ENCODE measurements at regions not wholly inside any gene's neighbourhood (a gene's known extent, or its start where the extent isn't known, plus 50 kb on each side); places are given as distances from the start of the nearest gene placed in this dataset.

GRCh38 chr10:121194696-121195523 lies 343.7 kb downstream of the WDR11 start:
- ATAC-seq (replicated peaks in 1 of 4): no peak
- no peak for DNase-seq
- POLR2A ChIA-PET: no interaction called here
- Mint-ChIP-seq H3K27ac (no peak overlapping the region), H3K4me1 (no peaks in the 10 kb centered on the region), H3K9me3 (peaks cover 0 to 7% (median 0%) of the 10 kb centered on the region in 3 donors), H3K4me3 (no peak overlapping the region), H3K36me3 (no peaks in the 10 kb centered on the region), H3K27me3 (no peaks in the 10 kb centered on the region)
- 87% methylated on average over 8 of the region's 10 CpGs for WGBS (ENCODE audit: insufficient coverage)
- CTCF ChIA-PET: no interaction called here
- Histone ChIP-seq H3K36me3 (ENCODE audit: control insufficient read depth in 2 of 2, extremely low read depth in 1 of 2, insufficient read depth in 1 of 2, low read length in 1 of 2) (no peaks in the 10 kb centered on the region), H3K4me3 (ENCODE audit: control insufficient read depth in 1 of 2, extremely low read depth in 1 of 2, low read length in 1 of 2) (no peak overlapping the region), H3K4me1 (ENCODE audit: control insufficient read depth in 1 of 2, extremely low read depth in 1 of 2, insufficient read depth in 2 of 2, low read length in 2 of 2) (no peaks in the 10 kb centered on the region), H3K27me3 (replicated peaks in 1 of 2; ENCODE audit: control insufficient read depth in 2 of 2, extremely low read depth in 1 of 2, insufficient read depth in 2 of 2, low read length in 1 of 2) (no peaks in the 10 kb centered on the region), H3K27ac (ENCODE audit: low read length) (no peak overlapping the region), H3K9me3 (no peaks in the 10 kb centered on the region)

GRCh38 chr10:121195524-121195910 lies 344.4 kb downstream of the WDR11 start:
- no peaks in the 10 kb centered on the region for H3K27me3 Mint-ChIP-seq
- 33% methylated on average over 3 of the region's 8 CpGs for WGBS (ENCODE audit: insufficient coverage)
- POLR2A ChIA-PET: no interaction called here

GRCh38 chr10:121199081-121199480 lies 347.9 kb downstream of the WDR11 start:
- H3K9me3 ChIP-seq: no peaks in the 10 kb centered on the region
- no peaks in the 10 kb centered on the region for H3K36me3 ChIP-seq (ENCODE audit: control insufficient read depth in 2 of 2, extremely low read depth in 1 of 2, insufficient read depth in 1 of 2, low read length in 1 of 2)
- Mint-ChIP-seq H3K36me3 (no peaks in the 10 kb centered on the region), H3K9me3 (peaks cover 0 to 10% (median 6%) of the 10 kb centered on the region in 3 donors), H3K27me3 (peaks cover 0 to 2% of the 10 kb centered on the region in 2 donors), H3K4me1 (no peaks in the 10 kb centered on the region), H3K4me3 (no peak overlapping the region), H3K27ac (no peak overlapping the region)
- ATAC-seq (replicated peaks in 1 of 4) (no peak), DNase-seq (no peak)
- no peaks in the 10 kb centered on the region for H3K27me3 ChIP-seq (replicated peaks in 1 of 2; ENCODE audit: control insufficient read depth in 2 of 2, extremely low read depth in 1 of 2, insufficient read depth in 2 of 2, low read length in 1 of 2)
- ChIA-PET POLR2A (no interaction called here), CTCF (no interaction called here)
- H3K27ac ChIP-seq (ENCODE audit: low read length): no peak overlapping the region
- no peak overlapping the region for H3K4me3 ChIP-seq (ENCODE audit: control insufficient read depth in 1 of 2, extremely low read depth in 1 of 2, low read length in 1 of 2)
- H3K4me1 ChIP-seq (ENCODE audit: control insufficient read depth in 1 of 2, extremely low read depth in 1 of 2, insufficient read depth in 2 of 2, low read length in 2 of 2): no peaks in the 10 kb centered on the region

More at GRCh38 chr10:121195524-121195910, 344.4 kb downstream of the WDR11 start:
- Histone ChIP-seq H3K4me3 (ENCODE audit: control insufficient read depth in 1 of 2, extremely low read depth in 1 of 2, low read length in 1 of 2) (no peak overlapping the region), H3K27me3 (replicated peaks in 1 of 2; ENCODE audit: control insufficient read depth in 2 of 2, extremely low read depth in 1 of 2, insufficient read depth in 2 of 2, low read length in 1 of 2) (no peaks in the 10 kb centered on the region), H3K36me3 (ENCODE audit: control insufficient read depth in 2 of 2, extremely low read depth in 1 of 2, insufficient read depth in 1 of 2, low read length in 1 of 2) (no peaks in the 10 kb centered on the region), H3K4me1 (ENCODE audit: control insufficient read depth in 1 of 2, extremely low read depth in 1 of 2, insufficient read depth in 2 of 2, low read length in 2 of 2) (no peaks in the 10 kb centered on the region), H3K27ac (ENCODE audit: low read length) (no peak overlapping the region), H3K9me3 (no peaks in the 10 kb centered on the region)
- no peak for DNase-seq
- no peak for ATAC-seq (replicated peaks in 1 of 4)
- Mint-ChIP-seq H3K9me3 (peaks cover 0 to 11% (median 4%) of the 10 kb centered on the region in 3 donors), H3K27ac (no peak overlapping the region), H3K4me1 (no peaks in the 10 kb centered on the region), H3K4me3 (no peak overlapping the region), H3K36me3 (no peaks in the 10 kb centered on the region)
- CTCF ChIA-PET: no interaction called here

GRCh38 chr10:121205625-121206024 lies 354.5 kb downstream of the WDR11 start:
- no peaks in the 10 kb centered on the region for H3K27me3 ChIP-seq (replicated peaks in 1 of 2; ENCODE audit: control insufficient read depth in 2 of 2, extremely low read depth in 1 of 2, insufficient read depth in 2 of 2, low read length in 1 of 2)
- H3K27ac ChIP-seq (ENCODE audit: low read length): no peak overlapping the region
- Mint-ChIP-seq H3K36me3 (no peaks in the 10 kb centered on the region), H3K27ac (no peak overlapping the region), H3K4me3 (no peak overlapping the region), H3K9me3 (peaks cover 0 to 9% (median 0%) of the 10 kb centered on the region in 3 donors), H3K27me3 (peaks cover 0 to 2% of the 10 kb centered on the region in 2 donors), H3K4me1 (no peaks in the 10 kb centered on the region)
- ATAC-seq (replicated peaks in 1 of 4): no peak
- POLR2A ChIA-PET: no interaction called here
- CTCF ChIA-PET: interaction anchor here in 1 of 2 donors (0.6 kb wide), 1 partner anchor 83 kb away, joined by 3 read pairs; no protein-coding TSS in a partner anchor
- no peak overlapping the region for H3K4me3 ChIP-seq (ENCODE audit: control insufficient read depth in 1 of 2, extremely low read depth in 1 of 2, low read length in 1 of 2)
- H3K4me1 ChIP-seq (ENCODE audit: control insufficient read depth in 1 of 2, extremely low read depth in 1 of 2, insufficient read depth in 2 of 2, low read length in 2 of 2): no peaks in the 10 kb centered on the region
- no peaks in the 10 kb centered on the region for H3K9me3 ChIP-seq
- DNase-seq: no peak
- 80% methylated on average over 1 of the region's 2 CpGs for WGBS (ENCODE audit: insufficient coverage)
- no peaks in the 10 kb centered on the region for H3K36me3 ChIP-seq (ENCODE audit: control insufficient read depth in 2 of 2, extremely low read depth in 1 of 2, insufficient read depth in 1 of 2, low read length in 1 of 2)

GRCh38 chr10:121211446-121211845 lies 360.3 kb downstream of the WDR11 start:
- CTCF ChIA-PET: interaction anchor here in 1 of 2 donors (0.8 kb wide), 1 partner anchor 11 kb away, joined by 3 read pairs; no protein-coding TSS in a partner anchor
- Mint-ChIP-seq H3K4me3 (no peak overlapping the region), H3K4me1 (no peaks in the 10 kb centered on the region), H3K27ac (no peak overlapping the region), H3K36me3 (no peaks in the 10 kb centered on the region), H3K27me3 (no peaks in the 10 kb centered on the region), H3K9me3 (peaks cover 0 to 3% (median 0%) of the 10 kb centered on the region in 3 donors)
- Histone ChIP-seq H3K4me3 (ENCODE audit: control insufficient read depth in 1 of 2, extremely low read depth in 1 of 2, low read length in 1 of 2) (no peak overlapping the region), H3K27ac (ENCODE audit: low read length) (no peak overlapping the region), H3K36me3 (ENCODE audit: control insufficient read depth in 2 of 2, extremely low read depth in 1 of 2, insufficient read depth in 1 of 2, low read length in 1 of 2) (no peaks in the 10 kb centered on the region), H3K27me3 (replicated peaks in 1 of 2; ENCODE audit: control insufficient read depth in 2 of 2, extremely low read depth in 1 of 2, insufficient read depth in 2 of 2, low read length in 1 of 2) (no peaks in the 10 kb centered on the region), H3K9me3 (no peaks in the 10 kb centered on the region), H3K4me1 (ENCODE audit: control insufficient read depth in 1 of 2, extremely low read depth in 1 of 2, insufficient read depth in 2 of 2, low read length in 2 of 2) (no peaks in the 10 kb centered on the region)
- no peak for DNase-seq
- ATAC-seq (replicated peaks in 1 of 4): no peak
- no CpG with 5 or more reads among the region's 2 CpGs for WGBS (ENCODE audit: insufficient coverage)
- POLR2A ChIA-PET: no interaction called here

- Histone ChIP-seq H3K4me1 (ENCODE audit: control insufficient read depth in 1 of 2, extremely low read depth in 1 of 2, insufficient read depth in 2 of 2, low read length in 2 of 2) (no peaks in the 10 kb centered on the region), H3K4me3 (ENCODE audit: control insufficient read depth in 1 of 2, extremely low read depth in 1 of 2, low read length in 1 of 2) (no peak overlapping the region), H3K27ac (ENCODE audit: low read length) (no peak overlapping the region), H3K36me3 (ENCODE audit: control insufficient read depth in 2 of 2, extremely low read depth in 1 of 2, insufficient read depth in 1 of 2, low read length in 1 of 2) (no peaks in the 10 kb centered on the region), H3K27me3 (replicated peaks in 1 of 2; ENCODE audit: control insufficient read depth in 2 of 2, extremely low read depth in 1 of 2, insufficient read depth in 2 of 2, low read length in 1 of 2) (no peaks in the 10 kb centered on the region), H3K9me3 (no peaks in the 10 kb centered on the region)
- Mint-ChIP-seq H3K4me1 (no peaks in the 10 kb centered on the region), H3K27ac (no peak overlapping the region), H3K27me3 (no peaks in the 10 kb centered on the region), H3K9me3 (peaks cover 0 to 3% (median 0%) of the 10 kb centered on the region in 3 donors), H3K36me3 (no peaks in the 10 kb centered on the region), H3K4me3 (no peak overlapping the region)
- DNase-seq (no peak), ATAC-seq (replicated peaks in 1 of 4) (no peak)
- ChIA-PET CTCF (no interaction called here), POLR2A (no interaction called here)
- 65% methylated on average over 3 of the region's 4 CpGs for WGBS (ENCODE audit: insufficient coverage)
Observed at GRCh38 chr10:121213437-121213836, 362.3 kb downstream of the WDR11 start.
